Neuronal stem cell (in vitro differentiated cells): ENCODE measurements at regions not wholly inside any gene's neighbourhood (a gene's known extent, or its start where the extent isn't known, plus 50 kb on each side); places are given as distances from the start of the nearest gene placed in this dataset.

Experiments used
- DNase-seq: peaks from one replicate; pipeline ENCODE4 v3.0.0-alpha.2; 2013; ENCODE audit warnings: low spot score
- H2AFZ ChIP-seq: one replicate; pipeline ENCODE4 v1.6.1; 2013; ENCODE audit warnings: mild to moderate bottlenecking, low read length, inconsistent platforms
- H2AK5ac ChIP-seq: 2 replicates; pipeline ENCODE4 v1.6.1; 2013; ENCODE audit warnings: low read depth, mild to moderate bottlenecking, inconsistent platforms, low read length, moderate library complexity, mixed read lengths
- H2BK120ac ChIP-seq: 2 replicates; pipeline ENCODE4 v1.6.1; 2013; ENCODE audit warnings: low read depth, mild to moderate bottlenecking, inconsistent platforms, low read length, moderate library complexity, mixed read lengths
- H2BK12ac ChIP-seq: one replicate; pipeline ENCODE4 v1.6.1; 2013; ENCODE audit warnings: low read length, inconsistent platforms
- H2BK15ac ChIP-seq: 2 replicates; pipeline ENCODE4 v1.6.1; 2013; ENCODE audit warnings: mild to moderate bottlenecking, low read length, inconsistent platforms, mixed read lengths
- H2BK5ac ChIP-seq: one replicate; pipeline ENCODE4 v1.6.1; 2013; ENCODE audit warnings: inconsistent platforms, mild to moderate bottlenecking, low read length, moderate library complexity
- H3K14ac ChIP-seq: one replicate; pipeline ENCODE4 v1.6.1; 2013; ENCODE audit warnings: low read length, inconsistent platforms
- H3K18ac ChIP-seq: 2 replicates; pipeline ENCODE4 v1.6.1; 2013; ENCODE audit warnings: low read length, inconsistent platforms
- H3K23ac ChIP-seq: 2 replicates; pipeline ENCODE4 v1.6.1; 2013; ENCODE audit warnings: low read depth, mild to moderate bottlenecking, mixed read lengths, low read length, inconsistent platforms; ENCODE audit not compliant: poor library complexity
- H3K27ac ChIP-seq: replicated peaks from 3 replicates; pipeline ENCODE4 v1.5.1; 2013; ENCODE audit warnings: low read length, inconsistent platforms
- H3K27me3 ChIP-seq, 3 experiments: 2 replicates each; pipeline ENCODE4 v1.6.1; 2013; ENCODE audit warnings: low read length in 3 of 3, mild to moderate bottlenecking in 2 of 3, inconsistent platforms in 1 of 3, low read depth in 1 of 3, mixed read lengths in 1 of 3, moderate library complexity in 1 of 3; ENCODE audit not compliant: control insufficient read depth in 3 of 3, insufficient read depth in 3 of 3
- H3K36me3 ChIP-seq, 2 donors: replicated peaks in 1 of 2; 2 replicates each; pipeline ENCODE4 v1.6.1; 2013; ENCODE audit warnings: low read length in 2 of 2; ENCODE audit not compliant: control insufficient read depth in 2 of 2, insufficient read depth in 2 of 2
- H3K4ac ChIP-seq: 2 replicates; pipeline ENCODE4 v1.6.1; 2013; ENCODE audit warnings: inconsistent platforms, mild to moderate bottlenecking, low read length, moderate library complexity
- H3K4me1 ChIP-seq, 2 donors: 1 replicate in 1 of 2; 2 replicates in 1 of 2; pipeline ENCODE4 v1.6.1; 2013; ENCODE audit warnings: low read length in 2 of 2, low read depth in 1 of 2; ENCODE audit not compliant: control insufficient read depth in 2 of 2, insufficient read depth in 1 of 2
- H3K4me2 ChIP-seq: one replicate; pipeline ENCODE4 v1.6.1; 2013; ENCODE audit warnings: mild to moderate bottlenecking, low read length, inconsistent platforms; ENCODE audit not compliant: insufficient read depth, poor library complexity, severe bottlenecking
- H3K4me3 ChIP-seq, 2 donors: 2 replicates each; pipeline ENCODE4 v1.5.1; 2013; ENCODE audit warnings: low read length in 2 of 2, mild to moderate bottlenecking in 2 of 2, inconsistent platforms in 1 of 2, moderate library complexity in 1 of 2
- H3K79me1 ChIP-seq: one replicate; pipeline ENCODE4 v1.6.1; 2013; ENCODE audit warnings: low read depth, mild to moderate bottlenecking, inconsistent platforms, low read length, moderate library complexity
- H3K9ac ChIP-seq: one replicate; pipeline ENCODE4 v1.6.1; 2013; ENCODE audit warnings: mild to moderate bottlenecking, low read depth, low read length, inconsistent platforms; ENCODE audit not compliant: poor library complexity
- H3K9me3 ChIP-seq, 2 donors: replicated peaks in 1 of 2; 2 replicates each; pipeline versions ENCODE3 to v1.6.1; 2013; ENCODE audit warnings: low read length in 2 of 2, mild to moderate bottlenecking in 2 of 2, inconsistent platforms in 1 of 2, low read depth in 1 of 2, mixed read lengths in 1 of 2, moderate library complexity in 1 of 2; ENCODE audit not compliant: control insufficient read depth in 2 of 2, insufficient read depth in 1 of 2
- H4K8ac ChIP-seq: one replicate; pipeline ENCODE4 v1.6.1; 2013; ENCODE audit warnings: low read depth, mild to moderate bottlenecking, inconsistent platforms, low read length, moderate library complexity
- H4K91ac ChIP-seq: one replicate; pipeline ENCODE4 v1.6.1; 2013; ENCODE audit warnings: low read length, low read depth, mild to moderate bottlenecking, inconsistent platforms; ENCODE audit not compliant: poor library complexity
- WGBS, 2 donors: extraction: QIAGEN DNeasy Blood & Tissue Kit; methylation state at CpG; one replicate each; pipeline ENCODE4 v1.1.7; 2013; ENCODE audit warnings: missing lambda C conversion rate in 2 of 2, mixed read lengths in 1 of 2; ENCODE audit not compliant: insufficient read length in 2 of 2, insufficient replicate concordance in 1 of 2; ENCODE audit errors: extremely low coverage in 2 of 2; 5-methylcytosine and 5-hydroxymethylcytosine counted together

DNA sequence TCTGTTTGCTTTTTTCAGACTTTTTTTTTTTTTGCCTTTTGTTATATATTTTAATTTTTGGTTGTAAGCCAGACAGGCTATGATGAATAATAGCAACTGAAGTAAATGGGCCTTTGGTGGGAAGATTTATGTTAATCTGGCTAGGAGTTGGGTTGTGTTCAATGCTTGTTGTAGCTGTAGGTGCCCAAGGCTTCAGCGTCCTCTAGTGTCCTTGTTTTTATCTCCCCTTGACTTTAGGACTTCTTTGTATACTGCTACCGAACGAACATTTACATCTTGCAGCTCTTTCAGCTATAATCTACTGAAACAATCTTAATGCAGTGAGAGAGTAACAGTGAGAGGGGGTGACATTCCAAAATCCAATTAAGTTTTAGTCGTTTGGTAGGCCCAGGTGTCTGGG, 848.4 kb upstream of the FBXO33 start:
- H3K4me2 ChIP-seq = no peak overlapping the region

DNA sequence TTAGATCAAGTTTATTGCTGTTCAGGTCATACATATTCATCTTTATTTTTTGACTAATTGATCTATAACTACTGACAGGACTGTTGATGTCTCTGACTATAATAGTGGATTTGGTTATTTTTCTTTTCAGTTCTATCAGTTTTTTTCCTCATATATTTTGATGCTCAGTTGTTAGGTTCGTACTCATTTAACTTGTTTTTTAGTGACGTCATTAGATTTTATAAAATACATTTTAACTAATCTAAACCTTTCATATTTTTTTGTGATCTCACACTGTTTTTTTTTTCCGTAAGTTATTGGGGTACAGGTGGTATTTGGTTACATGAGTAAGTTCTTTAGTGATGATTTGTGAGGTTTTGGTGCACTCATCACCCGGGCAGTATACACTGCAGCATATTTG, 841.2 kb upstream of the FBXO33 start:
- Histone ChIP-seq H2BK12ac (no peak overlapping the region), H3K27ac (no peak overlapping the region), H3K36me3 (no peaks in the 10 kb centered on the region), H4K8ac (no peak overlapping the region), H3K4me2 (no peak overlapping the region), H3K23ac (no peak overlapping the region), H2AFZ (no peak overlapping the region), H3K18ac (no peak overlapping the region), H2BK15ac (no peak overlapping the region), H3K9ac (no peak overlapping the region), H3K79me1 (no peaks in the 10 kb centered on the region), H3K14ac (no peak overlapping the region), H3K9me3 (no peaks in the 10 kb centered on the region), H2BK5ac (no peak overlapping the region), H3K4ac (no peak overlapping the region), H2BK120ac (no peak overlapping the region), H4K91ac (no peak overlapping the region), H3K4me1 (no peaks in the 10 kb centered on the region), H3K4me3 (no peak overlapping the region), H2AK5ac (no peak overlapping the region), H3K27me3 (no peaks in the 10 kb centered on the region)
- no peak for DNase-seq
- WGBS, 2 donors = no CpG with 5 or more reads among the region's 4 CpGs

More for the DNA sequence above, 848.4 kb upstream of the FBXO33 start:
- no peaks in the 10 kb centered on the region for H3K79me1 ChIP-seq
- no peak overlapping the region for H2BK12ac ChIP-seq
- no peaks in the 10 kb centered on the region for H3K27me3 ChIP-seq
- H3K9ac ChIP-seq = no peak overlapping the region
- H2AK5ac ChIP-seq = no peak overlapping the region
- no peak overlapping the region for H4K8ac ChIP-seq
- no peak overlapping the region for H3K4ac ChIP-seq
- no peak overlapping the region for H3K18ac ChIP-seq
- no peaks in the 10 kb centered on the region for H3K4me1 ChIP-seq
- H2BK15ac ChIP-seq = no peak overlapping the region
- no peak overlapping the region for H3K14ac ChIP-seq
- no peak overlapping the region for H4K91ac ChIP-seq
- H3K9me3 ChIP-seq = no peaks in the 10 kb centered on the region
- no peak overlapping the region for H3K4me3 ChIP-seq
- no peaks in the 10 kb centered on the region for H3K36me3 ChIP-seq
- no peak for DNase-seq
- WGBS, 2 donors = no CpG with 5 or more reads among the region's 4 CpGs
- no peak overlapping the region for H3K27ac ChIP-seq
- H2BK5ac ChIP-seq = no peak overlapping the region
- H2AFZ ChIP-seq = no peak overlapping the region
- no peak overlapping the region for H3K23ac ChIP-seq
- no peak overlapping the region for H2BK120ac ChIP-seq

GRCh38 chr14:40271480-40271879, 839.2 kb upstream of the FBXO33 start:
- Histone ChIP-seq H3K18ac (no peak overlapping the region), H2AK5ac (no peak overlapping the region), H2BK12ac (no peak overlapping the region), H3K79me1 (no peaks in the 10 kb centered on the region), H4K91ac (no peak overlapping the region), H4K8ac (no peak overlapping the region), H3K14ac (no peak overlapping the region), H3K36me3 (no peaks in the 10 kb centered on the region), H2BK5ac (no peak overlapping the region), H3K4me1 (no peaks in the 10 kb centered on the region), H2BK120ac (no peak overlapping the region), H3K27me3 (no peaks in the 10 kb centered on the region), H3K27ac (no peak overlapping the region), H3K9me3 (no peaks in the 10 kb centered on the region), H3K4me2 (no peak overlapping the region), H2AFZ (no peak overlapping the region), H3K23ac (no peak overlapping the region), H3K9ac (no peak overlapping the region), H3K4me3 (no peak overlapping the region), H3K4ac (no peak overlapping the region), H2BK15ac (no peak overlapping the region)
- no peak for DNase-seq
- no CpG with 5 or more reads among the region's 1 CpG for WGBS, 2 donors

DNA sequence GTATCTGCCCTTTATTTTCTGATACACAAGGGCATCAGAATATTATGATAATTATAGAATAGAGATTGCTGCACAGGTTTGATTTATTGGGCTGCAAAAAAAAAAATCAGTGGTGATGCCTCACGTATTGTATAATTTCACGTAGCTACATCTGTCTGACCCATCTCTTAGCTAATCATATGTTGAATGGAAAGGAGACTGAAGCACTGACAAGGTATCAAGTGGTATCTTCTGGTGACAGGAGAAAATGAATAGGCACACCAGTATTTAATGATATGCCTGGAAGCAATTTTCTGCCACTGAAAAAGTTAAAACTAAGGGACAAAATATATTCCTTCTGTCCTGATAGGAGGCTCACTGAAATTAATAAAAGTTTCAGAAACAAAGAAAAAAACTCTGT, 837.2 kb upstream of the FBXO33 start:
- H2BK12ac ChIP-seq = no peak overlapping the region
- no peak overlapping the region for H2BK15ac ChIP-seq
- no peak overlapping the region for H3K18ac ChIP-seq
- H4K8ac ChIP-seq = no peak overlapping the region
- no peak overlapping the region for H3K4me2 ChIP-seq
- H3K9me3 ChIP-seq = no peaks in the 10 kb centered on the region
- no peak overlapping the region for H3K4me3 ChIP-seq
- no peaks in the 10 kb centered on the region for H3K36me3 ChIP-seq
- H2BK120ac ChIP-seq = no peak overlapping the region
- H3K23ac ChIP-seq = no peak overlapping the region
- H3K27me3 ChIP-seq = no peaks in the 10 kb centered on the region
- H3K27ac ChIP-seq = no peak overlapping the region
- no peak overlapping the region for H3K9ac ChIP-seq
- no CpG with 5 or more reads among the region's 2 CpGs for WGBS, 2 donors
- H3K14ac ChIP-seq = no peak overlapping the region
- H3K79me1 ChIP-seq = no peaks in the 10 kb centered on the region
- H3K4me1 ChIP-seq = no peaks in the 10 kb centered on the region
- DNase-seq = no peak
- H3K4ac ChIP-seq = no peak overlapping the region
- H2AFZ ChIP-seq = no peak overlapping the region
- no peak overlapping the region for H4K91ac ChIP-seq
- no peak overlapping the region for H2BK5ac ChIP-seq
- H2AK5ac ChIP-seq = no peak overlapping the region
